Parathyroid adenoma (tissue), 2 donors: ENCODE measurements at regions not wholly inside any gene's neighbourhood (a gene's known extent, or its start where the extent isn't known, plus 50 kb on each side); places are given as distances from the start of the nearest gene placed in this dataset.

Experiments used
- H2AFZ ChIP-seq: fragments of 300-600 bp; sonication (generic); one replicate; pipeline ENCODE4 v1.7.0; 2017; ENCODE audit warnings: antibody characterized with exemption, mild to moderate bottlenecking
- H3K27ac ChIP-seq: fragments of 300-600 bp; sonication (generic); one replicate; pipeline ENCODE4 v1.7.0; 2017
- H3K27me3 ChIP-seq: fragments of 300-600 bp; sonication (generic); one replicate; pipeline ENCODE4 v1.7.0; 2017; ENCODE audit warnings: low read length; ENCODE audit not compliant: control insufficient read depth, insufficient read depth
- H3K36me3 ChIP-seq: fragments of 300-600 bp; sonication (generic); one replicate; pipeline ENCODE4 v1.7.0; 2017; ENCODE audit warnings: low read length; ENCODE audit not compliant: control insufficient read depth, insufficient read depth
- H3K4me1 ChIP-seq: fragments of 300-600 bp; sonication (generic); one replicate; pipeline ENCODE4 v1.7.0; 2017; ENCODE audit warnings: control low read depth
- H3K4me2 ChIP-seq: fragments of 300-600 bp; sonication (generic); one replicate; pipeline ENCODE4 v1.7.0; 2017; ENCODE audit warnings: low read length
- H3K4me3 ChIP-seq: fragments of 300-600 bp; sonication (generic); one replicate; pipeline ENCODE4 v1.7.0; 2017; ENCODE audit warnings: low read depth, low read length
- H3K79me2 ChIP-seq: fragments of 300-600 bp; sonication (generic); one replicate; pipeline ENCODE4 v1.7.0; 2017; ENCODE audit warnings: control low read depth
- H3K9ac ChIP-seq: fragments of 300-600 bp; sonication (generic); one replicate; pipeline ENCODE4 v1.7.0; 2017; ENCODE audit warnings: mild to moderate bottlenecking
- H3K9me3 ChIP-seq: fragments of 300-600 bp; sonication (generic); one replicate; pipeline ENCODE4 v1.7.0; 2017; ENCODE audit warnings: low read length; ENCODE audit not compliant: control insufficient read depth
- CTCF ChIP-seq: fragments of 300-600 bp; sonication (generic); IDR thresholded peaks from one replicate; pipeline ENCODE4 v1.7.0; 2017; ENCODE audit warnings: antibody characterized with exemption, mild to moderate bottlenecking
- donor health status: primary hyperparathyroidism.

GRCh38 chr15:97567411-97567810 lies 393.1 kb upstream of the ARRDC4 start:
- Histone ChIP-seq H3K36me3 (no peaks in the 10 kb centered on the region), H3K27me3 (no peaks in the 10 kb centered on the region), H3K4me3 (no peak overlapping the region), H3K79me2 (no peaks in the 10 kb centered on the region), H3K9ac (no peak overlapping the region), H3K4me2 (no peak overlapping the region), H3K9me3 (no peaks in the 10 kb centered on the region), H3K4me1 (no peaks in the 10 kb centered on the region), H3K27ac (no peak overlapping the region), H2AFZ (no peak overlapping the region)
- no peak for TF ChIP-seq CTCF

GRCh38 chr15:97576929-97577645 lies 383.4 kb upstream of the ARRDC4 start:
- no peaks in the 10 kb centered on the region for H3K9me3 ChIP-seq
- no peaks in the 10 kb centered on the region for H3K79me2 ChIP-seq
- no peak overlapping the region for H3K4me2 ChIP-seq

GRCh38 chr15:97585408-97585807 lies 375.1 kb upstream of the ARRDC4 start:
- no peaks in the 10 kb centered on the region for H3K36me3 ChIP-seq
- H3K9me3 ChIP-seq, result no peaks in the 10 kb centered on the region
- TF ChIP-seq CTCF, result no peak
- H3K9ac ChIP-seq, result no peak overlapping the region
- no peaks in the 10 kb centered on the region for H3K79me2 ChIP-seq
- H3K4me1 ChIP-seq, result no peaks in the 10 kb centered on the region
- H3K27ac ChIP-seq, result no peak overlapping the region
- H2AFZ ChIP-seq, result no peak overlapping the region
- H3K27me3 ChIP-seq, result no peaks in the 10 kb centered on the region
- H3K4me3 ChIP-seq, result no peak overlapping the region
- no peak overlapping the region for H3K4me2 ChIP-seq

More at GRCh38 chr15:97576929-97577645, 383.4 kb upstream of the ARRDC4 start:
- H3K4me1 ChIP-seq, result no peaks in the 10 kb centered on the region
- no peaks in the 10 kb centered on the region for H3K36me3 ChIP-seq
- H3K4me3 ChIP-seq, result no peak overlapping the region
- H3K9ac ChIP-seq, result no peak overlapping the region
- no peaks in the 10 kb centered on the region for H3K27me3 ChIP-seq
- no peak for TF ChIP-seq CTCF
- H2AFZ ChIP-seq, result no peak overlapping the region
- H3K27ac ChIP-seq, result no peak overlapping the region

GRCh38 chr15:97592778-97593177 lies 367.7 kb upstream of the ARRDC4 start:
- Histone ChIP-seq H3K9ac (no peak overlapping the region), H3K9me3 (no peaks in the 10 kb centered on the region), H3K27me3 (no peaks in the 10 kb centered on the region), H3K79me2 (no peaks in the 10 kb centered on the region), H3K36me3 (no peaks in the 10 kb centered on the region), H3K4me3 (no peak overlapping the region), H2AFZ (no peak overlapping the region), H3K27ac (no peak overlapping the region), H3K4me2 (no peak overlapping the region), H3K4me1 (no peaks in the 10 kb centered on the region)
- TF ChIP-seq CTCF, result no peak

GRCh38 chr15:97597801-97598200 lies 362.7 kb upstream of the ARRDC4 start:
- TF ChIP-seq CTCF, result no peak
- no peak overlapping the region for H2AFZ ChIP-seq
- no peaks in the 10 kb centered on the region for H3K27me3 ChIP-seq
- H3K36me3 ChIP-seq, result no peaks in the 10 kb centered on the region
- H3K9me3 ChIP-seq, result no peaks in the 10 kb centered on the region
- no peaks in the 10 kb centered on the region for H3K79me2 ChIP-seq
- no peaks in the 10 kb centered on the region for H3K4me1 ChIP-seq
- no peak overlapping the region for H3K9ac ChIP-seq
- H3K4me3 ChIP-seq, result no peak overlapping the region
- no peak overlapping the region for H3K4me2 ChIP-seq
- no peak overlapping the region for H3K27ac ChIP-seq
